ENCODE measurements at regions not wholly inside any gene's neighbourhood (a gene's known extent, or its start where the extent isn't known, plus 50 kb on each side); places are given as distances from the start of the nearest gene placed in this dataset.
A peak's percentile ranks its signal among the peaks of the same experiment; 100 is the strongest.

GRCh38 chrX:39773150-39773549 lies 324.6 kb downstream of the BCOR start:
- no peak for TF ChIP-seq CTCF (conservative IDR thresholded peaks at IDR 0.05)
- peak overlapping the region; percentile 50 for H3K4me2 ChIP-seq (ENCODE audit: insufficient read depth, insufficient read length, low read length)
- no peak overlapping the region for H3K56ac ChIP-seq (ENCODE audit: insufficient read length, low read depth, low read length)
- no peak overlapping the region for H4K8ac ChIP-seq (replicated peaks; ENCODE audit: insufficient read length, low read depth, low read length)
- H2BK5ac ChIP-seq (ENCODE audit: insufficient read length, low read length) = no peak overlapping the region
- peaks cover 0 to 6% (median 1%) of the 10 kb centered on the region in 3 experiments; a peak in 5 of 7 replicates for H3K36me3 Mint-ChIP-seq (ENCODE audit: insufficient read depth in 1 of 3, low read depth in 3 of 3)
- H3K9ac ChIP-seq (ENCODE audit: extremely low read depth, insufficient read length, low read length) = no peak overlapping the region
- DNase-seq = no peak
- no peak overlapping the region for H2BK120ac ChIP-seq (ENCODE audit: low read depth, low read length, poor library complexity, severe bottlenecking)
- no peak overlapping the region for H3K4ac ChIP-seq (ENCODE audit: low read depth, low read length)
- peak overlapping the region; percentile 68 to 89 (median 88); a peak in 6 of 7 replicates for H3K27ac Mint-ChIP-seq
- H2BK20ac ChIP-seq (ENCODE audit: low read depth, low read length, poor library complexity, severe bottlenecking) = no peak overlapping the region
- H4K20me1 ChIP-seq (ENCODE audit: control insufficient read depth, insufficient read depth, insufficient read length) = no peaks in the 10 kb centered on the region
- peak overlapping the region; percentile 57 for H4K5ac ChIP-seq (ENCODE audit: insufficient read length, low read depth, low read length)
- H3K18ac ChIP-seq (ENCODE audit: insufficient read length, low read depth, low read length) = no peak overlapping the region
- no CpG with 5 or more reads among the region's 3 CpGs for WGBS (ENCODE audit: extremely low coverage, insufficient read length, low lambda C conversion rate)
- H3K14ac ChIP-seq (ENCODE audit: insufficient read depth, low read length) = no peak overlapping the region
- no peak overlapping the region for H2BK15ac ChIP-seq (ENCODE audit: low read depth, low read length)
- no peak overlapping the region for H2AK5ac ChIP-seq (ENCODE audit: insufficient read length, low read length)
- H3K79me1 ChIP-seq (ENCODE audit: insufficient read depth, low read depth, low read length, poor library complexity, severe bottlenecking) = no peaks in the 10 kb centered on the region
- no peak overlapping the region for H3T11ph ChIP-seq (ENCODE audit: low read length)
- H3K4me1 Mint-ChIP-seq = peaks cover 29 to 37% of the 10 kb centered on the region in 2 experiments
- no peak overlapping the region for H2AFZ ChIP-seq (ENCODE audit: low read length)
- H3K9me3 Mint-ChIP-seq = peaks cover 59 to 60% of the 10 kb centered on the region in 2 experiments
- no peaks in the 10 kb centered on the region for H3K79me2 ChIP-seq (ENCODE audit: insufficient read depth, low read length)
- peak overlapping the region; percentile 86 for H3K27ac ChIP-seq (ENCODE audit: insufficient read length, low read depth, low read length)
- H3K4me1 ChIP-seq (ENCODE audit: insufficient read depth, low read length) = peaks cover 24% of the 10 kb centered on the region
- H3K4me3 Mint-ChIP-seq = peak overlapping the region; percentile 13 to 41; a peak in 4 of 5 replicates
- no peaks in the 10 kb centered on the region for H3K23me2 ChIP-seq (ENCODE audit: insufficient read length, low read depth, low read length, poor library complexity, severe bottlenecking)
- no peak overlapping the region for H3K23ac ChIP-seq (ENCODE audit: insufficient read length, low read depth, low read length)
- no peaks in the 10 kb centered on the region for H3K9me3 ChIP-seq (ENCODE audit: control insufficient read depth, low read depth, low read length)
- no peaks in the 10 kb centered on the region; the same call in 1 of the 2 replicates for H3K27me3 Mint-ChIP-seq (ENCODE audit: low read depth)
- H3K27me3 ChIP-seq (ENCODE audit: insufficient read depth, low read length) = no peaks in the 10 kb centered on the region
- no peak overlapping the region for H4K91ac ChIP-seq (ENCODE audit: insufficient read length, low read depth, low read length)
- H2BK12ac ChIP-seq (ENCODE audit: insufficient read length, low read depth, low read length) = peak overlapping the region; percentile 68

Measured in H9 (cell line).